Pancreas (tissue), 10 donors: ENCODE measurements at regions not wholly inside any gene's neighbourhood (a gene's known extent, or its start where the extent isn't known, plus 50 kb on each side); places are given as distances from the start of the nearest gene placed in this dataset.

Experiments used
- ATAC-seq, 4 donors: fragments of 200-7000 bp; cut with Tn5 transposase; one replicate each; pipeline versions ENCODE4 v1.8.0 to v1.9.1; 2020; ENCODE audit warnings: mild to moderate bottlenecking in 4 of 4, moderate library complexity in 4 of 4
- DNase-seq, 6 donors: peaks; one replicate each; pipeline ENCODE4 v3.0.0-alpha.2; 2020
- FAIRE-seq: peaks from 2 replicates; lab custom pipeline; 2012; peaks lifted over from hg19 to GRCh38; lab: Jason Lieb, UNC
- H3K27ac ChIP-seq, 4 donors: fragments of 200-600 bp; sonication (generic); 1 replicate in 3 of 4; 2 replicates in 1 of 4; pipeline versions ENCODE4 v1.5.0 to v1.8.0; 2020
- H3K27me3 ChIP-seq, 4 donors: fragments of 200-600 bp; one replicate each; pipeline ENCODE4 v1.8.0; 2021
- H3K36me3 ChIP-seq, 3 donors: fragments of 200-600 bp; sonication (generic) in 1 of 3; one replicate each; pipeline versions ENCODE4 v1.5.0 to v1.8.0; 2020 to 2021
- H3K4me1 ChIP-seq, 3 donors: fragments of 200-600 bp; one replicate each; pipeline ENCODE4 v1.8.0; 2021
- H3K4me3 ChIP-seq, 4 donors: fragments of 200-600 bp; sonication (generic) in 2 of 4; one replicate each; pipeline versions ENCODE4 v1.5.0 to v1.8.0; 2020 to 2021
- H3K9me3 ChIP-seq, 4 donors: fragments of 200-600 bp; one replicate each; pipeline ENCODE4 v1.8.0; 2021
- CTCF ChIP-seq, 4 donors: fragments of 200-600 bp; sonication (generic) in 3 of 4; IDR thresholded peaks; one replicate each; pipeline versions ENCODE4 v1.5.0 to v1.8.0; 2021; ENCODE audit warnings: antibody characterized with exemption in 4 of 4
- WGBS, 2 donors: extraction: QIAGEN DNeasy Blood & Tissue Kit; methylation state at CpG; one replicate each; pipeline ENCODE4 v1.1.7; 2013; 5-methylcytosine and 5-hydroxymethylcytosine counted together
- intact Hi-C, 3 donors: fragments of 100-400 bp; cut with DNase I; formaldehyde crosslinking; loops; one replicate each; pipeline versions ENCODE4 v1.11.1 to v1.14.2; 2022
- donor health status: healthy with polysubstance abuse.
- donor health status: DM: no; HTN: no; CAD: no; lungs with moderate emphysema.
- donor health status: DM: no; HTN: no; CAD: no.
- donor health status: control.
- donor health status: control.
- donor health status: Bipolar disorder and iron deficiency.
- donor health status: DM: yes; HTN: yes; CAD: no.
- donor health status: DM: no; HTN: no; CAD: no.
- donor health status: DM: no; HTN: no; CAD: no.
- donor health status: DM: yes; HTN: yes; CAD: no.

GRCh38 chr2:236352761-236353593 lies 88.8 kb upstream of the ASB18 start:
- H3K4me1 ChIP-seq = no peaks in the 10 kb centered on the region
- intact Hi-C loops = loop anchor here in 2 of 3 donors (5.0 kb wide), 1 partner anchor 709 kb away; no protein-coding TSS in a partner anchor
- H3K27ac ChIP-seq = no peak overlapping the region
- DNase-seq (peak in 1 of 6 donors; percentile 27), ATAC-seq (peak in 3 of 4 donors; percentile 69 to 77 (median 70)), FAIRE-seq (peak; percentile 88)
- no peaks in the 10 kb centered on the region for H3K36me3 ChIP-seq
- no peaks in the 10 kb centered on the region for H3K27me3 ChIP-seq
- 13% methylated on average over 14 of the region's 14 CpGs for WGBS, 2 donors
- no peaks in the 10 kb centered on the region for H3K9me3 ChIP-seq
- H3K4me3 ChIP-seq = no peak overlapping the region
- TF ChIP-seq CTCF (IDR thresholded peaks at IDR 0.05) = peak; percentile 22 to 74 (median 70)

GRCh38 chr2:236353594-236353942 lies 89.4 kb upstream of the ASB18 start:
- 70 to 74% methylated on average over 6 of the region's 6 CpGs for WGBS, 2 donors
- no peak for DNase-seq
- H3K27me3 ChIP-seq = no peaks in the 10 kb centered on the region
- no peaks in the 10 kb centered on the region for H3K4me1 ChIP-seq
- no peaks in the 10 kb centered on the region for H3K36me3 ChIP-seq
- no peak overlapping the region for H3K4me3 ChIP-seq
- FAIRE-seq = no peak
- H3K27ac ChIP-seq = no peak overlapping the region
- intact Hi-C loops = loop anchor here in 2 of 3 donors (5.0 kb wide), 1 partner anchor 709 kb away; no protein-coding TSS in a partner anchor
- no peak for ATAC-seq
- no peaks in the 10 kb centered on the region for H3K9me3 ChIP-seq
- no peak for TF ChIP-seq CTCF (IDR thresholded peaks at IDR 0.05)

- DNase-seq = peak in 1 of 6 donors; percentile 9
- Histone ChIP-seq H3K4me3 (no peak overlapping the region), H3K4me1 (no peaks in the 10 kb centered on the region), H3K9me3 (no peaks in the 10 kb centered on the region), H3K27me3 (no peaks in the 10 kb centered on the region), H3K36me3 (no peaks in the 10 kb centered on the region), H3K27ac (no peak overlapping the region)
- no peak for FAIRE-seq
- TF ChIP-seq CTCF (IDR thresholded peaks at IDR 0.05) = no peak
- ATAC-seq = no peak
- 60 to 69% methylated on average over 15 of the region's 15 CpGs for WGBS, 2 donors
- intact Hi-C loops = loop anchor here in 2 of 3 donors (5.0 kb wide), 1 partner anchor 708 kb away; no protein-coding TSS in a partner anchor
These were observed 90.1 kb upstream of the ASB18 start for GRCh38 chr2:236354056-236354940.

- DNase-seq (peak in 1 of 6 donors; percentile 11), ATAC-seq (no peak), FAIRE-seq (no peak)
- no peak for TF ChIP-seq CTCF (IDR thresholded peaks at IDR 0.05)
- intact Hi-C loops = loop anchor here in 2 of 3 donors (5.0 kb wide), 1 partner anchor 707 kb away; no protein-coding TSS in a partner anchor
- Histone ChIP-seq H3K27me3 (no peaks in the 10 kb centered on the region), H3K36me3 (no peaks in the 10 kb centered on the region), H3K9me3 (no peaks in the 10 kb centered on the region), H3K4me1 (no peaks in the 10 kb centered on the region), H3K4me3 (no peak overlapping the region), H3K27ac (no peak overlapping the region)
- WGBS, 2 donors = 77 to 78% methylated on average over 21 of the region's 21 CpGs
These were observed 90.9 kb upstream of the ASB18 start for GRCh38 chr2:236354973-236355595.
